NT2/D1 (cell line): ENCODE measurements at regions not wholly inside any gene's neighbourhood (a gene's known extent, or its start where the extent isn't known, plus 50 kb on each side); places are given as distances from the start of the nearest gene placed in this dataset.

Experiments used
- SUZ12 ChIP-seq: IDR thresholded peaks from 2 replicates; pipeline ENCODE4 v1.6.1; 2011; ENCODE audit not compliant: insufficient read length, insufficient read depth; ENCODE audit errors: extremely low read depth
- YY1 ChIP-seq: IDR thresholded peaks from 2 replicates; pipeline ENCODE4 v1.6.1; 2011; ENCODE audit not compliant: insufficient read length, insufficient read depth

GRCh38 chr12:127500512-127501035 lies 766.4 kb upstream of the TMEM132C start:
- no peak for TF ChIP-seq YY1
- TF ChIP-seq SUZ12, result no peak
